OCI-LY7 (cell line): ENCODE measurements at regions not wholly inside any gene's neighbourhood (a gene's known extent, or its start where the extent isn't known, plus 50 kb on each side); places are given as distances from the start of the nearest gene placed in this dataset.

Experiments
- BruUV-seq: library from RNA; stranded (reverse); fragments of 400-500 nt; replicated peaks from 2 replicates; lab custom pipeline; 2021; lab: Mats Ljungman, UMichigan
- CTCF ChIA-PET: fragments of 300-600 bp; sonication (Branson Sonifier 250); formaldehyde crosslinking; loops from one replicate; lab custom pipeline; 2022; ENCODE audit warnings: antibody characterized with exemption; ENCODE audit not compliant: unreplicated experiment; lab: Charles Lee
- POLR2A ChIA-PET: fragments of 300-600 bp; sonication (Branson Sonifier 250); formaldehyde crosslinking; loops from one replicate; lab custom pipeline; 2022; ENCODE audit warnings: antibody characterized with exemption; lab: Charles Lee
- DNase-seq: peaks from one replicate; pipeline ENCODE4 v3.0.0-alpha.2; 2015; ENCODE audit warnings: low spot score
- H2AFZ ChIP-seq: fragments of 200-600 bp; sonication (generic), shearing (Covaris generic); 2 replicates; pipeline ENCODE4 v1.6.1; 2014; ENCODE audit warnings: mild to moderate bottlenecking, antibody characterized with exemption, low read length, moderate library complexity
- H3K27ac ChIP-seq: fragments of 200-600 bp; sonication (generic); 2 replicates; pipeline ENCODE4 v1.5.1; 2014; ENCODE audit warnings: mixed run types, low read depth, mild to moderate bottlenecking, moderate library complexity, low read length, inconsistent platforms; ENCODE audit not compliant: poor library complexity, severe bottlenecking
- H3K36me3 ChIP-seq: fragments of 200-600 bp; sonication (generic); 2 replicates; pipeline ENCODE4 v1.6.1; 2014; ENCODE audit warnings: mild to moderate bottlenecking, antibody characterized with exemption, low read length, moderate library complexity, mixed read lengths; ENCODE audit not compliant: insufficient read depth
- H3K4me1 ChIP-seq: fragments of 200-600 bp; sonication (generic); 2 replicates; pipeline ENCODE4 v1.5.1; 2014; ENCODE audit warnings: mild to moderate bottlenecking, low read length; ENCODE audit not compliant: insufficient read depth, poor library complexity, severe bottlenecking
- H3K4me2 ChIP-seq: fragments of 200-600 bp; sonication (generic); 2 replicates; pipeline ENCODE4 v1.6.1; 2014; ENCODE audit warnings: mild to moderate bottlenecking, low read length
- H3K4me3 ChIP-seq: fragments of 200-600 bp; sonication (generic); 2 replicates; pipeline ENCODE4 v1.5.1; 2014; ENCODE audit warnings: mild to moderate bottlenecking, low read depth, low read length; ENCODE audit not compliant: poor library complexity, severe bottlenecking
- H3K79me2 ChIP-seq: fragments of 200-600 bp; sonication (generic); 2 replicates; pipeline ENCODE4 v1.6.1; 2016; ENCODE audit warnings: low read depth, mild to moderate bottlenecking, low read length, moderate library complexity, mixed read lengths; ENCODE audit not compliant: insufficient read depth
- H3K9me2 ChIP-seq: fragments of 200-600 bp; sonication (generic); 2 replicates; pipeline ENCODE4 v1.6.1; 2016; ENCODE audit warnings: mild to moderate bottlenecking, low read length, mixed read lengths; ENCODE audit not compliant: insufficient read depth
- H3K9me3 ChIP-seq: fragments of 200-600 bp; sonication (generic); 2 replicates; pipeline ENCODE4 v1.6.1; 2014; ENCODE audit warnings: mild to moderate bottlenecking, mixed run types, low read length, mixed read lengths
- H4K20me1 ChIP-seq: fragments of 200-600 bp; sonication (generic); 2 replicates; pipeline ENCODE4 v1.6.1; 2014; ENCODE audit warnings: mild to moderate bottlenecking, antibody characterized with exemption, low read length, moderate library complexity, mixed read lengths; ENCODE audit not compliant: insufficient read depth
- EZH2phosphoT487 ChIP-seq: fragments of 200-600 bp; sonication (generic); IDR thresholded peaks from 2 replicates; pipeline ENCODE4 v1.6.1; 2018; ENCODE audit warnings: low read depth, borderline replicate concordance, mild to moderate bottlenecking, mixed run types, antibody characterized with exemption, low read length, moderate library complexity, mixed read lengths
- intact Hi-C: fragments of 100-400 bp; cut with micrococcal nuclease; formaldehyde crosslinking; loops from one replicate; pipeline ENCODE4 v1.10.0; 2022; ENCODE audit not compliant: unreplicated experiment
- TF ChIP-seq, protein P1 (sequence below): fragments of 200-600 bp; sonication (generic); conservative IDR thresholded peaks from 2 replicates; pipeline ENCODE4 v1.5.1; 2014; ENCODE audit warnings: mild to moderate bottlenecking, antibody characterized with exemption, low read length, moderate library complexity, mixed read lengths

DNA sequence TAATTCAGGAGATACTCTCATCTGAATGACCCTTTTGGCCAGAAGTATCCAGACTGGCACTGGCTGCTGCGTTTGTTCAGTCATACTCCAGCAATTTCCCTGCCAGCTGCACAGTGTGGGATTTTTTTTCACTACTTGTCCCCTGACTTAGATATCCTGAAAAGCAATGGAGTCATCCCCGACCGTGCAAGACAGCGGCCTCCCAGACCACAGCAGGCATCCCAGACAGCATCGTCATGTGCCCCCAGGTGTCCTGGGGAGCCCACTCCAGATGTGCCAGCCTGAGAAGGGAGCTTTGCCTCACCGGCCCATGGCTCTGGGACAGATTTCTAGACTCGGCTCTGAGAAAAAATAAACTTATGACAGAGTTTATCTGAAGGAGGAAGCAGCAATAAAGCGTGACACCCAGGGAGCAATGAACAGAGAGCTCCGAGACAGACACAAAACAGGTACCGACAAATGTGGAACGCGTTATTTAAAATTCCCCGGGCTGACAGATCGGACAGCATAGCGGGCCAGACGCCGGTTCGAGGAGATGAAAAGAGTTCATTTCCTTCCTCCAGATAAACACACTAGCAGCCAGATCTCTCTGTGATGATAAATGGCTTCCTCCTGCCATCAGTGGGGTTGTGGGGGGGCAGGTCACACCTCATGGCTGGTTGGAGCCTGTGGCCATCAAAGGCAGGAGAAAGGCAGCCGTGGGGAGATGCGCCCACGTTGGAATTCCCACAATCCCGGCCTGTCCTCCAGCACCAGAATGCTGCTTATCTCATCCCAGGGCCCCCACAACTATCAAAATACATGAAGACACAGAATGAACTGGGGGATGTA, 106.4 kb upstream of the FGF3 start:
- no peak for TF ChIP-seq EZH2phosphoT487
- TF ChIP-seq, protein P1, sequence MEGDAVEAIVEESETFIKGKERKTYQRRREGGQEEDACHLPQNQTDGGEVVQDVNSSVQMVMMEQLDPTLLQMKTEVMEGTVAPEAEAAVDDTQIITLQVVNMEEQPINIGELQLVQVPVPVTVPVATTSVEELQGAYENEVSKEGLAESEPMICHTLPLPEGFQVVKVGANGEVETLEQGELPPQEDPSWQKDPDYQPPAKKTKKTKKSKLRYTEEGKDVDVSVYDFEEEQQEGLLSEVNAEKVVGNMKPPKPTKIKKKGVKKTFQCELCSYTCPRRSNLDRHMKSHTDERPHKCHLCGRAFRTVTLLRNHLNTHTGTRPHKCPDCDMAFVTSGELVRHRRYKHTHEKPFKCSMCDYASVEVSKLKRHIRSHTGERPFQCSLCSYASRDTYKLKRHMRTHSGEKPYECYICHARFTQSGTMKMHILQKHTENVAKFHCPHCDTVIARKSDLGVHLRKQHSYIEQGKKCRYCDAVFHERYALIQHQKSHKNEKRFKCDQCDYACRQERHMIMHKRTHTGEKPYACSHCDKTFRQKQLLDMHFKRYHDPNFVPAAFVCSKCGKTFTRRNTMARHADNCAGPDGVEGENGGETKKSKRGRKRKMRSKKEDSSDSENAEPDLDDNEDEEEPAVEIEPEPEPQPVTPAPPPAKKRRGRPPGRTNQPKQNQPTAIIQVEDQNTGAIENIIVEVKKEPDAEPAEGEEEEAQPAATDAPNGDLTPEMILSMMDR, result no peak
- Histone ChIP-seq H3K4me2 (no peak overlapping the region), H3K4me1 (no peaks in the 10 kb centered on the region), H4K20me1 (no peaks in the 10 kb centered on the region), H3K4me3 (no peak overlapping the region), H2AFZ (no peak overlapping the region), H3K79me2 (no peaks in the 10 kb centered on the region), H3K27ac (no peak overlapping the region), H3K9me2 (no peaks in the 10 kb centered on the region), H3K9me3 (no peaks in the 10 kb centered on the region), H3K36me3 (no peaks in the 10 kb centered on the region)
- intact Hi-C loops, result no loop called here
- DNase-seq, result no peak
- ChIA-PET POLR2A (no interaction called here), CTCF (no interaction called here)
- no TSS peak for BruUV-seq

DNA sequence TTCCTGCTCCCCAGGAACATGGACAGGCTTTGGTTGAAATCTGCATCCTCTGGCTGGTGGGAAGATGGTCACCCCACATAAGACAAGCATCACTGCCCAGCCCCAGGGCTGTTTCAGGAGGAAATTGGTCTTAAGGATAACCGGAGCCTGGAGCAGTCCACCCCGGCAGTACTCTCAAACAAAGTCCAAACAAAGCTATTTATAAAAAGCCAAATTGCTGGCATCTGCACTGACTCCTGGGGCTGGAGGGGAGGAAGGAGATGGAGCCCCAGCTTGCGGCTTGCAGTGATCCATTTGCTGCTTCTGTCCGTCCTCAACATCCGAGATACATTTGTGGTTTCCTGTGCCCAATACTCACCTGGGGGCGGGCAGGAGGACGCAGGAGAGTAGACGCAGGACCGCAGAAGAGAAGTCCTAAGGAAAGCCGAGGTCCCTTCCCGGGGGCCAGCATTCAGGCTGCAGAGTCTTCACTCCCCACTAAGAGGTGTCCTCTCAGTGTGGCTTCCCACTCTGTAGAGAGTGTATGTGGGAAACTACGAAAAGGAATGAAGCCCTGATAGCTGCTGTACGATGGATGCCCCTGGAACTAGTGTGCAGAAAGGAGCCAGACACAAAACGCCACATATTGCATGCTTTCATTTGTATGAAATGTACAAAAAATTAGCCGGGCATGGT, 107.3 kb upstream of the FGF3 start:
- Histone ChIP-seq H3K36me3 (no peaks in the 10 kb centered on the region), H3K4me2 (no peak overlapping the region), H2AFZ (no peak overlapping the region), H3K27ac (no peak overlapping the region), H3K4me3 (no peak overlapping the region), H3K9me3 (no peaks in the 10 kb centered on the region), H4K20me1 (no peaks in the 10 kb centered on the region), H3K9me2 (no peaks in the 10 kb centered on the region), H3K4me1 (no peaks in the 10 kb centered on the region), H3K79me2 (no peaks in the 10 kb centered on the region)
- ChIA-PET CTCF (no interaction called here), POLR2A (no interaction called here)
- DNase-seq, result no peak
- BruUV-seq, result no TSS peak
- no peak for TF ChIP-seq EZH2phosphoT487
- TF ChIP-seq, protein P1, result no peak
- intact Hi-C loops, result no loop called here

DNA sequence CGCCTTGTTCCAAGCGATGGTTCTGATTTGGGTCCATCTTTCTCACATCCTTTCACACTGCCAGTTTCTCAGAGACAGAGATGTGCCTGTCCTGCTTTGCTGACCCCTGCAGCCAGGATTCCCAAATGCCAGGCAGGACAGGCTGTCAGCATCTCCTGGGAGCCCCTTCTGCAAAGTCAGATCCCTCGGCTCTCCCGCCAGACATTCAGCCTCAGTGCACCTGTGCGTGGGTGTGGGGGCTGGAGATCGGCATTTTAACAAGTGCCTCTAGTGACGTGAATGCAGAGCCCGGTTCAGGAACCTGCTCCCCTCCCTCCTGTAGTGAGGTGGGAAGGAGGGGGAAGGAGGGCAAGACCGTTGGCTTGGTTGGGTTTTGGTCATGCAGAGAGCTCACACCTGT, 108.9 kb upstream of the FGF3 start:
- no peak for DNase-seq
- BruUV-seq, result no TSS peak
- Histone ChIP-seq H3K9me3 (no peaks in the 10 kb centered on the region), H3K4me1 (no peaks in the 10 kb centered on the region), H3K4me2 (no peak overlapping the region), H2AFZ (no peak overlapping the region), H4K20me1 (no peaks in the 10 kb centered on the region), H3K27ac (no peak overlapping the region), H3K9me2 (no peaks in the 10 kb centered on the region), H3K4me3 (no peak overlapping the region), H3K79me2 (no peaks in the 10 kb centered on the region), H3K36me3 (no peaks in the 10 kb centered on the region)
- CTCF ChIA-PET, result no interaction called here
- POLR2A ChIA-PET, result no interaction called here
- TF ChIP-seq EZH2phosphoT487, result no peak
- TF ChIP-seq, protein P1, result no peak
- intact Hi-C loops, result no loop called here
